ENCODE measurements at regions not wholly inside any gene's neighbourhood (a gene's known extent, or its start where the extent isn't known, plus 50 kb on each side); places are given as distances from the start of the nearest gene placed in this dataset.

GRCh38 chr5:174617285-174617684 is 107.1 kb upstream of the MSX2 start:
- TF ChIP-seq CTCF (IDR thresholded peaks at IDR 0.05) (no peak), POLR2A (IDR thresholded peaks at IDR 0.05) (no peak), POLR2AphosphoS5 (IDR thresholded peaks at IDR 0.05) (no peak)

Data from suprapubic skin (tissue), 4 donors.